GM21737 (cell line): ENCODE measurements at regions not wholly inside any gene's neighbourhood (a gene's known extent, or its start where the extent isn't known, plus 50 kb on each side); places are given as distances from the start of the nearest gene placed in this dataset.
"Not testable (repeated sequence)": the region's sequence is repeated elsewhere in the genome, so short reads cannot be mapped to it uniquely, and the experiment has no call there.

ENCODE experiments used
- ATAC-seq: cut with Tn5 transposase; IDR thresholded peaks from one replicate; pipeline ENCODE4 v1.9.1; 2021; ENCODE audit warnings: mild to moderate bottlenecking, moderate library complexity; ENCODE audit not compliant: unreplicated experiment

GRCh38 chr2:41031282-41031681 lies 579.4 kb upstream of the SLC8A1 start:
- ATAC-seq = no peak

GRCh38 chr2:41032715-41033114 lies 580.8 kb upstream of the SLC8A1 start:
- no peak for ATAC-seq

- ATAC-seq = no peak
These were observed 581.2 kb upstream of the SLC8A1 start for GRCh38 chr2:41033127-41033526.

DNA sequence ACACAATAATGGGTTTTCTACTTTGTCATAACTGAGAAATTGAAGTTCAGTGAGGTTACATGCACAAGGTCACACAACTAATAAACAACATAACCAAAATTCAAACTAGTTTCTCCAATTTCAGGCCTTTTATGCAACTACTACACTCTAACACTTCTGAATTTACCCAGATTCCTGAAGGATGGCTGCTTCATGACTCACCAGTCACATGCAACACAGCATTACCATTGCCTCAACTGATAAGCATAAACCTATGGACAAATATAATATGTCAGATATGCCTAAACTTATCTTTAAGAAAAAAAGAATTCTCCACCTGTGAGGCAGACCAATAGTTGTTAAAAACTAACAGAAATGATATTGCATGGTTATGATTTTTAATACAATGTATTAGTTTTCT lies 586.5 kb upstream of the SLC8A1 start:
- no peak for ATAC-seq

DNA sequence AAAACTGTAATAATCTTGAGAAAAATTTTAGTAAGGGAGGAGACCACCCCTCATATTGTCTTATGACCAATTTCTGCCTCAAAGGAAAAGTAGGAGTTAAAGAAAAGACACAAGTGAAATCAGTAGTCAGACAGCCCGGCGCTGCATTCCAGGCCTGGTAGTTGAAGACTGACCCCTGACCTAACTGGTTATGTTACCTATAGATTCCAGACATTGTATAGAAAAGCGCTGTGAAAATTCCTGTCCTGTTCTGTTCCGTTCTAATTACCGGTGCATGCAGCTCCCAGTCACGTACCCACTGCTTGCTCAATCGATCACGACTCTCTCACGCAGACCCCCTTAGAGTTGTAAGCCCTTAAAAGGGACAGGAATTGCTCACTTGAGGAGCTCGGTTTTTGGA lies 587.9 kb upstream of the SLC8A1 start:
- not testable (repeated sequence) for ATAC-seq

- ATAC-seq = no peak
These were observed 589.1 kb upstream of the SLC8A1 start for GRCh38 chr2:41040782-41041520.

DNA sequence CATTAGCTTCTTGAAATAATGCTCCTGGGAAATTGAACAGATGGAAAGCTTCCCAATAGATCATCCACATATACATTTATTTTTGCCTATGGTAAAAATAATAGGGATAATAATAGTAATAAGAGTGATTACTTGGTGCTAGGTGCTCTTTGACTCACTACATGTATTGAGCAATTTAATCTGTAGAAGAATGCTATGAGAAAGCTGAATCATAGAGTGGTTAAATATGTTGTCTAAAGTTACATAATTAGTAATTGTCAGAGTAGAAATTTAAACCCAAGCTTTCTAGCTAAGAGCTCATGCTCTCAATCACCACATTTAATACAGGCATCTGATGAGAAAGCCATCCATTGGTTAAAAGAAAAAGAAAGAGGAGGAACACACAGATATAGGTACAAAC lies 590.5 kb upstream of the SLC8A1 start:
- no peak for ATAC-seq

GRCh38 chr2:41061356-41061755 lies 609.5 kb upstream of the SLC8A1 start:
- no peak for ATAC-seq

DNA sequence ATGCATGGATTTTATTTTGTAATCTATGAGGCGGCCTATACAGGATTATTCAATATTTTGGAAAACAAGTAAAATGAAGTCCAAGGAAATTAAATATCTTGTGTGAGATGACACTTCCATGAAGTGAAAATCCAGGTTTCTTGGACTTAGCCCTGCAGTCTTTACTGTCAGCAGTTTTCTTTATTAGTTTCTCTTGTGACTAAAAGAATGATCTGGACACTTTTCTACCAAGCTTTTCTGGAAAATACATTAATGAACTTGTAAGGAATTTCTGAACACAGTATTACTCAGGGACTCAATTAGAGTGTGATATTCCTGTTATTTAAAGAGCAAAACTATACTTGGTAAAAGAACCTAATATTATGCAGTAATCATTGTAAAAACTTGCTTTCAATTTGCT lies 610.4 kb upstream of the SLC8A1 start:
- ATAC-seq = no peak

DNA sequence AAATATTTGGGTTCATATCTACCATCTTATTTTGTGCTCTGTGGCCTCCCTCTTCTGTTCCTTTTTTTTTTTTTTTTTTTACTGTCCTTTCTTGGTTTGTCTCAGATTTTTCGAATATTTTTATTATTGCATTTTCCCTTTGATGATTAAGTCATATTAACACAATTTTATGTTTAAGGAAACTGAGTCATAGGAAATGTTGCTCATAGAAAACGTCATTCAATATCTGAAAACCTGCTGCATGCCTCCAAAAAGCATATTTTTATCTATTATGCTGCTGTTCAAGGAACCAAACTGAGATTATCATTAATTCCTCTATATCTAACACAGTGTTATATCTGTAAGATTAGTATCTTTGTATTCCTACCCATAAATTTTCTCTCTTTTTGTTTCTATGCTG lies 614.3 kb upstream of the SLC8A1 start:
- no peak for ATAC-seq

DNA sequence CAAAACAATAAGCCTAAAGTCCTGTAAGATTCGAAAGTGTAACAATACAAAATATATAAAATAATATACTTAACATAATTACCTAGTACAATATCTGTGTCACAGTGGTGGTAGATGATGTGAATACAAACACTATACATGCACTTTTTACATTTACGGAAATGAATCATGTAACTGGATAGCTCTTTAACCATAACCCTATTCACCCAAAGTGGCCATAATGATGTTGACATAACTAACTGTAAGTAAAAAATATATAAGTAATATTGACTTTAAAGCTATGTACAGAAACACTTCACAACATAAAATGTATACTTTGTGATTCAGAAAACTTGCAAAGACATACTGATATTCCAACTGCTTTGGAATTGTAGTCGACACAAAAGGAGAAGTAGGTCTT lies 616.9 kb upstream of the SLC8A1 start:
- no peak for ATAC-seq

GRCh38 chr2:41078341-41078740 lies 626.5 kb upstream of the SLC8A1 start:
- ATAC-seq = no peak

DNA sequence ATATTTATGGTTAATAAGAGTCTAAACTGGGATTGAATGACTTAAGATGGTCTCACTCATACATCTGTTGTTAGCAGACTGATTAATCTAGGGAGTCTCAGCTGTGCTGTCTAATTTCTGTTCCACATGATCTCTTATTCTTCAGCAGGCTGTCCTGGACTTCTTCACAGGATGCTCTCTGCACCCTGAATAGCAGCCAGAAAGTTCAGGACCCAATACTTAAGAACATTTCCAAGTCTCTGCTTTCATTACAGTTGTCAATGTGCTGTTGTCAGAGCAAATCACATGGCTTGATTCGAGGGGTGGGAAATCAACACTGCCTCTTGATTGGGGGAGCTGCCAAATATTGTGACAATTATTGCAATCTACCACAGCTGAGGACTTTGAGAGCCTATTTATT lies 627.1 kb upstream of the SLC8A1 start:
- ATAC-seq = no peak

DNA sequence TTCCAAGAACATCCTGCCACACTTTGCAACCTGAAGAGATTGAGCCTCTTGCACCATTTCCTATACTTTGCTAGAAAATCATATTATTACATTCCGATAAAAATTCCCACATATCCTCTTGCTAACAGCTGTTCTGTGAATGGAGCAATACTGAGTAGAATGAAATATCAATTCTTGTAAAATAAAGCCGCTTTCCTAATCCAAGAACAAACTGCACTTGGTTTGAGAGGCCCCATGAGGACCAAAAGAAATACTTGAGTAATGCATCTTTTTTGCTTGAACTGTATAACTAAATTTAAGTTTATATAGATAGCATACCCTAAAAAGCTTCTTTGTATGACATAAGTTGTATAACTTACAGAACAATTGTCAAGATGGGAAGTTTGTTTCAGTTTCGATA lies 632.4 kb upstream of the SLC8A1 start:
- ATAC-seq = no peak

GRCh38 chr2:41087946-41088345 lies 636.1 kb upstream of the SLC8A1 start:
- ATAC-seq = no peak

DNA sequence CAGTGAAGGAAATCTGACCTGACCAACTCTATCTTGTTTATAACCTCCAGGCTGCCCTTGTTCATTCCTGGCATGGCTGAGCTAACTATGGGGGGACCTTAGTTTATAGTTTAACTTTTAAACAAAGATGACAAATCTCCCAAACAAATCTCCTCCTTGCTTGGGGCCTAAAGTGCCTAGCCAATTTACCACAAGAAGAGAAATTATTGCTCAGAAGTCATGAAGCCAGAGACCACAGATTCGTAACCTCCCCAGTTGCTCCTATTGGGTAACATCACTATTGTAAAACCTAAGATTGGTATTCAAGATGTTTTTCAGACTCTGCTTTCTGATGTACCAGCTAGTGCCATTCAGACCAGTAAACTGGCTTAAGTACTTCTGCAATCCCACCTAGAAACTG lies 649.4 kb upstream of the SLC8A1 start:
- ATAC-seq = no peak

DNA sequence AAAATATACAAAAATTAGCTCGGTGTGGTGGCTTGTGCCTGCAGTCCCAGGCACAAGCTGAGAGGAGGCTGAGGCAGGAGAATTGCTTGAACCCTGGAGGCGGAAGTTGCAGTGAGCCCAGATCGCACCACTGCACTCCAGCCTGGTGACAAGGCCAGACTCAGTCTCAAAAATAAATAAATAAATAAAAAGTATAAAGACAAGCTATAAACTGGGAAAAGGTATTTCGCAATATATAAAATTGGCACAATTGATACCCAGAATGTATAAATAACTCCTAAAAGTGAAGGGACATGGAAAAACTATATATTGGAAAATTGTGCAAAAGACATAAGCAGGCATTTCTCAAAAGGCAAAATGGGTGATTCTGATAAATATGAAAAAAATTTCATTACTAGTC lies 657.9 kb upstream of the SLC8A1 start:
- ATAC-seq = no peak

GRCh38 chr2:41111836-41112627 lies 660.1 kb upstream of the SLC8A1 start:
- no peak for ATAC-seq

DNA sequence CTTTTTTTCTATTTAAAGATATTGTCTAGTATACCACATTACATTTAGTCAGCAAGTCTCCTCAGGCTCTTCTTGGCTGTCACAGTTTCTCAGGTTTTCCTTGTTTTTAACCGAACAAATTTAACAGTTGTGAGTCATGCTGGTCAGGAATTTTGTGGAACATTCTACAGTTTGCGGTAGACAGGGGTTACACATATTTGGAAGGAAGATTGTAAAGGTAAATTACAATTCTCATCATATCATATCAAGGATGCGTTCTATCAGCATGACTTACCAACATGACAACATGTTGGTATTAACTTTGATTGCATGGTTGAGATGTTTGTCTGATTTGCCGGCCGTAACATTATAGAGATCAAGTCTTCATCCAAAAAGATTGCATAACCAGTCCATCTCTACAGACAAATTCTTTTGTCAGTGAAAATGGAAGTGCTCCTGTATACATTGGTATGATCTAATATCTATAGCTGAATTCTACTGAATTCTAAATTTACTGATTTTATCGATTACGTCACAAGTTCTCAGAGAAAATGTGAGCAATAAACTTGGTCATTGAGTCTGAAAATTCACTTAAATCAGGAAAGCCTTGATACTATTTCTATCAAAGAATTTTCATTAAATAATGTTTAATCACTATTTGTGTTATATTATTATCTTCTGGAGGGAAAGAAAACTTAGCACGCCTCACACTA lies 664.4 kb upstream of the SLC8A1 start:
- no peak for ATAC-seq

- no peak for ATAC-seq
These were observed 667.6 kb upstream of the SLC8A1 start for GRCh38 chr2:41119489-41119888.

GRCh38 chr2:41123341-41123740 lies 671.5 kb upstream of the SLC8A1 start:
- ATAC-seq = no peak

- ATAC-seq = no peak
These were observed 675.5 kb upstream of the SLC8A1 start for GRCh38 chr2:41127351-41127750.
